ENCODE measurements at regions not wholly inside any gene's neighbourhood (a gene's known extent, or its start where the extent isn't known, plus 50 kb on each side); places are given as distances from the start of the nearest gene placed in this dataset.

- no peak for TF ChIP-seq CTCF (IDR thresholded peaks at IDR 0.05)
- no peak for TF ChIP-seq POLR2AphosphoS5 (IDR thresholded peaks at IDR 0.05)
- no peak for TF ChIP-seq POLR2A (IDR thresholded peaks at IDR 0.05; ENCODE audit: low read depth)
- no peak for TF ChIP-seq EP300 (IDR thresholded peaks at IDR 0.05)
Measured at GRCh38 chr2:118250463-118250862, 162.2 kb downstream of the INSIG2 start.

Measured in esophagus muscularis mucosa (tissue), 4 donors.